ENCODE measurements at regions not wholly inside any gene's neighbourhood (a gene's known extent, or its start where the extent isn't known, plus 50 kb on each side); places are given as distances from the start of the nearest gene placed in this dataset.

GRCh38 chr17:54493691-54494090, 407.0 kb upstream of the TOM1L1 start:
- TF ChIP-seq, protein P1, sequence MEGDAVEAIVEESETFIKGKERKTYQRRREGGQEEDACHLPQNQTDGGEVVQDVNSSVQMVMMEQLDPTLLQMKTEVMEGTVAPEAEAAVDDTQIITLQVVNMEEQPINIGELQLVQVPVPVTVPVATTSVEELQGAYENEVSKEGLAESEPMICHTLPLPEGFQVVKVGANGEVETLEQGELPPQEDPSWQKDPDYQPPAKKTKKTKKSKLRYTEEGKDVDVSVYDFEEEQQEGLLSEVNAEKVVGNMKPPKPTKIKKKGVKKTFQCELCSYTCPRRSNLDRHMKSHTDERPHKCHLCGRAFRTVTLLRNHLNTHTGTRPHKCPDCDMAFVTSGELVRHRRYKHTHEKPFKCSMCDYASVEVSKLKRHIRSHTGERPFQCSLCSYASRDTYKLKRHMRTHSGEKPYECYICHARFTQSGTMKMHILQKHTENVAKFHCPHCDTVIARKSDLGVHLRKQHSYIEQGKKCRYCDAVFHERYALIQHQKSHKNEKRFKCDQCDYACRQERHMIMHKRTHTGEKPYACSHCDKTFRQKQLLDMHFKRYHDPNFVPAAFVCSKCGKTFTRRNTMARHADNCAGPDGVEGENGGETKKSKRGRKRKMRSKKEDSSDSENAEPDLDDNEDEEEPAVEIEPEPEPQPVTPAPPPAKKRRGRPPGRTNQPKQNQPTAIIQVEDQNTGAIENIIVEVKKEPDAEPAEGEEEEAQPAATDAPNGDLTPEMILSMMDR (conservative IDR thresholded peaks at IDR 0.05; ENCODE audit: low read depth, low read length), result no peak
- DNase-seq (ENCODE audit: low read depth), result no peak
- H3K4me3 ChIP-seq (ENCODE audit: low read depth, low read length), result no peak overlapping the region

- DNase-seq (ENCODE audit: low read depth), result no peak
- no peak overlapping the region for H3K4me3 ChIP-seq (ENCODE audit: low read depth, low read length)
- TF ChIP-seq, protein P1 (conservative IDR thresholded peaks at IDR 0.05; ENCODE audit: low read depth, low read length), result no peak
These were observed 405.6 kb upstream of the TOM1L1 start for GRCh38 chr17:54494721-54495715.

DNA sequence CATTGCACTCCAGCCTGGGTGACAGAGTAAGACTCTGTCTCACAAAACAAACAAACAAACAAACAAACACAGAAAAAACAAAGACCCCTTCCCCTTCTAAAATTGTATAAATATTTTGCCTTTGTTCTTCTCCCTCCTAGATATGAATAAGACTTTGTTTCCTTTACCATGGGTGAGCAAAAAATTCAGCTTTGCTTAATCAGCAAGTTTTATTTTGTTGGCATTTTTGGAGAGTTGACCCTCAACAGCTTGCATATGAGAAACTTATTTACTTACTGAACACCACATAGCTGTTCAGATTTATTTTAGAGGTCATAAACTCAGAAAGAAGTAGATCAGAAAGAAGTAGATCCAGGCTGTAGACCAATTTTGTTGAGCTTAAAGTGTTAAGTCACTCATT, 395.2 kb upstream of the TOM1L1 start:
- no peak for DNase-seq (ENCODE audit: low read depth)
- TF ChIP-seq, protein P1 (conservative IDR thresholded peaks at IDR 0.05; ENCODE audit: low read depth, low read length), result no peak

GRCh38 chr17:54518706-54519105, 381.9 kb upstream of the TOM1L1 start:
- TF ChIP-seq, protein P1 (conservative IDR thresholded peaks at IDR 0.05; ENCODE audit: low read depth, low read length), result no peak
- no peak overlapping the region for H3K4me3 ChIP-seq (ENCODE audit: low read depth, low read length)
- DNase-seq (ENCODE audit: low read depth), result no peak

More for the DNA sequence above, 395.2 kb upstream of the TOM1L1 start:
- H3K4me3 ChIP-seq (ENCODE audit: low read depth, low read length), result no peak overlapping the region

- no peak overlapping the region for H3K4me3 ChIP-seq (ENCODE audit: low read depth, low read length)
- no peak for DNase-seq (ENCODE audit: low read depth)
- TF ChIP-seq, protein P1 (conservative IDR thresholded peaks at IDR 0.05; ENCODE audit: low read depth, low read length), result no peak
These were observed 379.5 kb upstream of the TOM1L1 start for GRCh38 chr17:54521137-54521536.

DNA sequence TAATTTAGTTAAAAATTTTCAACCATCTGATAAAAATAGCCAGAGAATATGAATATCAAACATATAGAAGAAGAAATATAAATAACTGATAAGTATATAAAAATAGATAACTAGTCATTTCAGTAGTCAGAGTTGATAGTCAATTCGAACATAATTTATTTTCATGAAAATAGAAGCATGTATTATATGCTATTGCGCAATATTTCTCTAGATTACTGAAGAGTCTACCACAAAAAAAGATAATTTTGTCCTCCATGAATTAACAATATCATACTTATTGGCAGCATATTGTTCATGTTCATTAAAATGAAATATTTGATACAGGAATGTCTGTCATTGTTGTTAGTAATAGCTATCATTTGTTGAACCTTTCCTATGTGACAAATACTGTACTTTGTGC, 376.2 kb upstream of the TOM1L1 start:
- TF ChIP-seq, protein P1 (conservative IDR thresholded peaks at IDR 0.05; ENCODE audit: low read depth, low read length), result no peak
- no peak for DNase-seq (ENCODE audit: low read depth)
- no peak overlapping the region for H3K4me3 ChIP-seq (ENCODE audit: low read depth, low read length)
